ENCODE measurements at regions not wholly inside any gene's neighbourhood (a gene's known extent, or its start where the extent isn't known, plus 50 kb on each side); places are given as distances from the start of the nearest gene placed in this dataset.

DNA sequence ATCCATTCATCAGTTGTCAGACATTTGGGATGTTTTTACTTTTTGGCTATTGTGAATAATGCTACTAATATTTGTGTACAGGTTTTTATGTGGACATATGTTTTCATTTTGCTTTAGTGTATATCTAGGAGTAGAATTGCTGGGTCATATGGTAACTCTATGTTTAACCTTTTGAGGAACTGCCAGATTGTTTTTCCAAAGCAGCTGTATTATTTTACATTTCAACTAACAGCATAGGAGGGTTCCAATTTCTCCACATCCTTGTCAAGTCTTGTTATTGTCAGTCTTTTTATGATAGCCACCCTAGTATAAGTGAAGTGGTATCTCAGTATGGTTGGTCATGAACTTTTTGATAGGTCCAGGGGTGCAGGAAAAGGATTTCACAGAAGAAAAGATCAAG, 114.5 kb upstream of the FAM9C start:
- TF ChIP-seq, protein P1, sequence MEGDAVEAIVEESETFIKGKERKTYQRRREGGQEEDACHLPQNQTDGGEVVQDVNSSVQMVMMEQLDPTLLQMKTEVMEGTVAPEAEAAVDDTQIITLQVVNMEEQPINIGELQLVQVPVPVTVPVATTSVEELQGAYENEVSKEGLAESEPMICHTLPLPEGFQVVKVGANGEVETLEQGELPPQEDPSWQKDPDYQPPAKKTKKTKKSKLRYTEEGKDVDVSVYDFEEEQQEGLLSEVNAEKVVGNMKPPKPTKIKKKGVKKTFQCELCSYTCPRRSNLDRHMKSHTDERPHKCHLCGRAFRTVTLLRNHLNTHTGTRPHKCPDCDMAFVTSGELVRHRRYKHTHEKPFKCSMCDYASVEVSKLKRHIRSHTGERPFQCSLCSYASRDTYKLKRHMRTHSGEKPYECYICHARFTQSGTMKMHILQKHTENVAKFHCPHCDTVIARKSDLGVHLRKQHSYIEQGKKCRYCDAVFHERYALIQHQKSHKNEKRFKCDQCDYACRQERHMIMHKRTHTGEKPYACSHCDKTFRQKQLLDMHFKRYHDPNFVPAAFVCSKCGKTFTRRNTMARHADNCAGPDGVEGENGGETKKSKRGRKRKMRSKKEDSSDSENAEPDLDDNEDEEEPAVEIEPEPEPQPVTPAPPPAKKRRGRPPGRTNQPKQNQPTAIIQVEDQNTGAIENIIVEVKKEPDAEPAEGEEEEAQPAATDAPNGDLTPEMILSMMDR (IDR thresholded peaks at IDR 0.05): no peak
- TF ChIP-seq, protein P2, sequence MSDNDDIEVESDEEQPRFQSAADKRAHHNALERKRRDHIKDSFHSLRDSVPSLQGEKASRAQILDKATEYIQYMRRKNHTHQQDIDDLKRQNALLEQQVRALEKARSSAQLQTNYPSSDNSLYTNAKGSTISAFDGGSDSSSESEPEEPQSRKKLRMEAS (CRISPR knock-in tag; IDR thresholded peaks at IDR 0.05): no peak
- TF ChIP-seq, protein P3, sequence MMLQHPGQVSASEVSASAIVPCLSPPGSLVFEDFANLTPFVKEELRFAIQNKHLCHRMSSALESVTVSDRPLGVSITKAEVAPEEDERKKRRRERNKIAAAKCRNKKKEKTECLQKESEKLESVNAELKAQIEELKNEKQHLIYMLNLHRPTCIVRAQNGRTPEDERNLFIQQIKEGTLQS (CRISPR knock-in tag; conservative IDR thresholded peaks at IDR 0.05): no peak
- TF ChIP-seq, protein P4, sequence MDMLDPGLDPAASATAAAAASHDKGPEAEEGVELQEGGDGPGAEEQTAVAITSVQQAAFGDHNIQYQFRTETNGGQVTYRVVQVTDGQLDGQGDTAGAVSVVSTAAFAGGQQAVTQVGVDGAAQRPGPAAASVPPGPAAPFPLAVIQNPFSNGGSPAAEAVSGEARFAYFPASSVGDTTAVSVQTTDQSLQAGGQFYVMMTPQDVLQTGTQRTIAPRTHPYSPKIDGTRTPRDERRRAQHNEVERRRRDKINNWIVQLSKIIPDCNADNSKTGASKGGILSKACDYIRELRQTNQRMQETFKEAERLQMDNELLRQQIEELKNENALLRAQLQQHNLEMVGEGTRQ (CRISPR knock-in tag; IDR thresholded peaks at IDR 0.05): no peak
- no peak for TF ChIP-seq CREB1 (CRISPR knock-in tag; IDR thresholded peaks at IDR 0.05)
- TF ChIP-seq NFE2L1 (CRISPR knock-in tag; IDR thresholded peaks at IDR 0.05): no peak
- TF ChIP-seq FOXK1 (CRISPR knock-in tag; IDR thresholded peaks at IDR 0.05): no peak
- no peak for TF ChIP-seq MYBL2 (CRISPR knock-in tag; IDR thresholded peaks at IDR 0.05)

Measured in WTC11 (cell line).